MCF 10A (cell line): ENCODE measurements at regions not wholly inside any gene's neighbourhood (a gene's known extent, or its start where the extent isn't known, plus 50 kb on each side); places are given as distances from the start of the nearest gene placed in this dataset.

Experiments used
- BruUV-seq: library from RNA; stranded (reverse); fragments of 400-500 nt; replicated peaks from 2 replicates; lab custom pipeline; 2021; lab: Mats Ljungman, UMichigan
- CTCF ChIA-PET: fragments of 300-600 bp; sonication (Branson Sonifier 250); formaldehyde crosslinking; extraction: SDS; loops from one replicate; lab custom pipeline; 2021; ENCODE audit warnings: antibody characterized with exemption, inconsistent platforms; lab: Yijun Ruan, JAX
- POLR2A ChIA-PET: fragments of 300-600, 350-650 bp; sonication (Branson Sonifier 250); formaldehyde crosslinking; extraction: SDS; loops from one replicate; lab custom pipeline; 2020; ENCODE audit warnings: antibody characterized with exemption, inconsistent platforms; lab: Yijun Ruan, JAX
- DNase-seq: peaks from one replicate; pipeline ENCODE4 v3.0.0-alpha.2; 2018; ENCODE audit not compliant: unreplicated experiment
- H3K27ac Mint-ChIP-seq: one replicate; pipeline ENCODE4 v1.8.0; 2022; ENCODE audit warnings: mild to moderate bottlenecking, low read depth, mixed read lengths; ENCODE audit not compliant: unreplicated experiment
- H3K27me3 Mint-ChIP-seq: one replicate; pipeline ENCODE4 v1.8.0; 2022; ENCODE audit warnings: mixed read lengths; ENCODE audit not compliant: insufficient read depth, unreplicated experiment
- H3K36me3 Mint-ChIP-seq: one replicate; pipeline ENCODE4 v1.8.0; 2022; ENCODE audit warnings: mild to moderate bottlenecking, moderate library complexity, mixed read lengths; ENCODE audit not compliant: insufficient read depth, unreplicated experiment
- H3K4me1 Mint-ChIP-seq: one replicate; pipeline ENCODE4 v1.8.0; 2022; ENCODE audit warnings: mixed read lengths; ENCODE audit not compliant: insufficient read depth, unreplicated experiment
- H3K4me3 Mint-ChIP-seq: one replicate; pipeline ENCODE4 v1.8.0; 2022; ENCODE audit warnings: mild to moderate bottlenecking, moderate library complexity, mixed read lengths; ENCODE audit not compliant: unreplicated experiment
- H3K9me3 Mint-ChIP-seq: one replicate; pipeline ENCODE4 v1.8.0; 2022; ENCODE audit warnings: mixed read lengths; ENCODE audit not compliant: unreplicated experiment
- intact Hi-C: fragments of 100-400 bp; cut with micrococcal nuclease; formaldehyde crosslinking; loops from 2 replicates; pipeline ENCODE4 v1.14.1; 2022
- TF ChIP-seq, protein P1 (sequence below): fragments of 200-600 bp; IDR thresholded peaks from one replicate; pipeline ENCODE4 v1.8.0; 2022; ENCODE audit warnings: antibody characterized with exemption, mild to moderate bottlenecking; ENCODE audit not compliant: unreplicated experiment

DNA sequence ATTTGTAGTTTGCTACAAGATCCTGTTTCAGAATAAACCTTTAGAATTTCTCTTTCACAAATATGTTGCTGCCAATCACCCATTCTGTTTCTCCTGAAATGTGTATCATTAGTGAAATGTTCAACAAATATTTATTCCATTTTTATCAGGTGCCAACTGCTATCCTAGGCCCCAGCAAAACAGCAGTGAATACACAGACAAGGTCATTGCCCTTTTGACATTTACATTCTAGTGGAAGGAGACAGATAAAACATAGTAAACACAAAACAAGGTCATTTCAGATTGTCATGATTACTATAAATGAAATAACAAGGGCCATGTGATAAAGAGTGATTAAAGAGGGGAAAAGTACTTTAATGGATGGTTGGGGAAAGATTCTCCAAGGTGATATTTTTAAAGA, 404.8 kb upstream of the PHF14 start:
- Mint-ChIP-seq H3K36me3 (no peaks in the 10 kb centered on the region), H3K9me3 (no peaks in the 10 kb centered on the region), H3K4me1 (no peaks in the 10 kb centered on the region), H3K27ac (no peak overlapping the region), H3K4me3 (no peak overlapping the region), H3K27me3 (no peaks in the 10 kb centered on the region)
- intact Hi-C loops = no loop called here
- CTCF ChIA-PET = no interaction called here
- TF ChIP-seq, protein P1, sequence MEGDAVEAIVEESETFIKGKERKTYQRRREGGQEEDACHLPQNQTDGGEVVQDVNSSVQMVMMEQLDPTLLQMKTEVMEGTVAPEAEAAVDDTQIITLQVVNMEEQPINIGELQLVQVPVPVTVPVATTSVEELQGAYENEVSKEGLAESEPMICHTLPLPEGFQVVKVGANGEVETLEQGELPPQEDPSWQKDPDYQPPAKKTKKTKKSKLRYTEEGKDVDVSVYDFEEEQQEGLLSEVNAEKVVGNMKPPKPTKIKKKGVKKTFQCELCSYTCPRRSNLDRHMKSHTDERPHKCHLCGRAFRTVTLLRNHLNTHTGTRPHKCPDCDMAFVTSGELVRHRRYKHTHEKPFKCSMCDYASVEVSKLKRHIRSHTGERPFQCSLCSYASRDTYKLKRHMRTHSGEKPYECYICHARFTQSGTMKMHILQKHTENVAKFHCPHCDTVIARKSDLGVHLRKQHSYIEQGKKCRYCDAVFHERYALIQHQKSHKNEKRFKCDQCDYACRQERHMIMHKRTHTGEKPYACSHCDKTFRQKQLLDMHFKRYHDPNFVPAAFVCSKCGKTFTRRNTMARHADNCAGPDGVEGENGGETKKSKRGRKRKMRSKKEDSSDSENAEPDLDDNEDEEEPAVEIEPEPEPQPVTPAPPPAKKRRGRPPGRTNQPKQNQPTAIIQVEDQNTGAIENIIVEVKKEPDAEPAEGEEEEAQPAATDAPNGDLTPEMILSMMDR = no peak
- no peak for DNase-seq
- POLR2A ChIA-PET = no interaction called here
- BruUV-seq = no TSS peak

DNA sequence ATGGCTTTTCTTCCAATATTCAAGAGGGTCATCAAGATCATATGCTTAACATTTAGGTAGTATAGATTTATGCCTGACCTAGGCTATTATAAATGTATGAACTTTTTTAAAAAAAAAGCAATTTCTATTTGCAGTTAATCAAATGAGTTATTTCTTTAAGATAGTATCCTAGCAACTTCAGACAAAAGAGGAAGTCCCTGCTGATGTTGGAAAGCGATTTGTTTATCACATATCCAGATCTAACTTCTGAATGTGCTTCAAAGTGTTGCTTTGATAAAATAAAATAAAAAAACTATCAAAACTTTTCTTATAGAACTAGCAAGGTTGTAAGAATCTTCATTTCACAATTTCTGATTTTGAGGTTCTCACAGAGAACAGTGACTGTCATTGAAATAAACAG, 401.9 kb upstream of the PHF14 start:
- no peaks in the 10 kb centered on the region for H3K36me3 Mint-ChIP-seq
- ChIA-PET CTCF (no interaction called here), POLR2A (no interaction called here)
- H3K4me3 Mint-ChIP-seq = no peak overlapping the region
- no peaks in the 10 kb centered on the region for H3K4me1 Mint-ChIP-seq
- no peak overlapping the region for H3K27ac Mint-ChIP-seq
- DNase-seq = no peak
- intact Hi-C loops = no loop called here
- BruUV-seq = no TSS peak
- TF ChIP-seq, protein P1 = no peak
- no peaks in the 10 kb centered on the region for H3K9me3 Mint-ChIP-seq
- no peaks in the 10 kb centered on the region for H3K27me3 Mint-ChIP-seq

DNA sequence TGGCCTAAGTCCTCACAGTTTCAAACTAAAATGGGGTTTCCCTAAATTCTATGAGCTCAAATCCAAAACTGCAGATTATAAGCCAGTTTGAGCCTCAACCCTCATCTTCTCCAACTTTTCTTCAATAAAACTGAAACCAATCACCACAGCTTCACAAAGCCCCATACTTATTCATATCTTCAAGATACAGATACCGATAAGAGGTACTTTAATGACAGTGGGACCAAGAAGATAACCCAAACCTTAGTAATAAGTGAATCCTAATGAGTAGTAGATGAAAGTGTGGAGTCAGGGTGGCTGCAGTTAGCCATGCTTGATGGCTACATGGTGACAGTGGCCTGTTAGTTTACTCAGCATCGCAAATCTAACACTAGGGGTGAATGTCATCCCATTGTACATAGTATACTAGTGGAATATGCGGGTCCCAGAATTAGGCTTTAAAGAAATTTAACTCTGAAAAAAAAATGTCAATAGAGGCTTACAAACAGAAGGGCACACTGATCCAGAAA, 395.8 kb upstream of the PHF14 start:
- Mint-ChIP-seq H3K4me1 (no peaks in the 10 kb centered on the region), H3K9me3 (no peaks in the 10 kb centered on the region), H3K27ac (no peak overlapping the region), H3K27me3 (no peaks in the 10 kb centered on the region), H3K36me3 (no peaks in the 10 kb centered on the region), H3K4me3 (no peak overlapping the region)
- no TSS peak for BruUV-seq
- ChIA-PET CTCF (no interaction called here), POLR2A (interaction anchor here (1.0 kb wide), 1 partner anchor 616 kb away, joined by 3 read pairs; no protein-coding TSS in a partner anchor)
- intact Hi-C loops = no loop called here
- TF ChIP-seq, protein P1 = no peak
- no peak for DNase-seq

- no peak overlapping the region for H3K27ac Mint-ChIP-seq
- BruUV-seq = no TSS peak
These were observed 394.1 kb upstream of the PHF14 start for GRCh38 chr7:10579561-10579960.

More at GRCh38 chr7:10579561-10579960, 394.1 kb upstream of the PHF14 start:
- ChIA-PET CTCF (no interaction called here), POLR2A (no interaction called here)
- H3K9me3 Mint-ChIP-seq = no peaks in the 10 kb centered on the region
- H3K4me1 Mint-ChIP-seq = no peaks in the 10 kb centered on the region
- no peak overlapping the region for H3K4me3 Mint-ChIP-seq
- no peaks in the 10 kb centered on the region for H3K36me3 Mint-ChIP-seq
- TF ChIP-seq, protein P1 = no peak
- intact Hi-C loops = no loop called here
- DNase-seq = no peak
- H3K27me3 Mint-ChIP-seq = no peaks in the 10 kb centered on the region
